GM19397 (cell line): ENCODE measurements at regions not wholly inside any gene's neighbourhood (a gene's known extent, or its start where the extent isn't known, plus 50 kb on each side); places are given as distances from the start of the nearest gene placed in this dataset.
A peak's percentile ranks its signal among the peaks of the same experiment; 100 is the strongest.
"Not testable (repeated sequence)": the region's sequence is repeated elsewhere in the genome, so short reads cannot be mapped to it uniquely, and the experiment has no call there.

Source experiments
- ATAC-seq: cut with Tn5 transposase; IDR thresholded peaks from one replicate; pipeline ENCODE4 v1.9.1; 2021; ENCODE audit warnings: mild to moderate bottlenecking, moderate library complexity; ENCODE audit not compliant: unreplicated experiment

- ATAC-seq, result no peak
Measured at GRCh38 chr6:71681234-71681867, 205.0 kb upstream of the RIMS1 start.

- ATAC-seq, result not testable (repeated sequence)
Measured at GRCh38 chr6:71686021-71686677, 200.2 kb upstream of the RIMS1 start.

- no peak for ATAC-seq
Measured at GRCh38 chr6:71698702-71699101, 187.6 kb upstream of the RIMS1 start.

GRCh38 chr6:71706523-71706922 is 179.8 kb upstream of the RIMS1 start:
- ATAC-seq, result no peak

GRCh38 chr6:71707059-71707458 is 179.3 kb upstream of the RIMS1 start:
- no peak for ATAC-seq

GRCh38 chr6:71720705-71721104 is 165.6 kb upstream of the RIMS1 start:
- no peak for ATAC-seq

- no peak for ATAC-seq
Measured at GRCh38 chr6:71721642-71722041, 164.7 kb upstream of the RIMS1 start.

- ATAC-seq, result no peak
Measured at GRCh38 chr6:71722736-71723135, 163.6 kb upstream of the RIMS1 start.

GRCh38 chr6:71724456-71725125 is 161.8 kb upstream of the RIMS1 start:
- no peak for ATAC-seq

- ATAC-seq, result no peak
Measured at GRCh38 chr6:71725126-71725470, 161.3 kb upstream of the RIMS1 start.

- ATAC-seq, result no peak
Measured at GRCh38 chr6:71726121-71726520, 160.2 kb upstream of the RIMS1 start.

GRCh38 chr6:71727632-71728294 is 158.6 kb upstream of the RIMS1 start:
- peak; percentile 87 for ATAC-seq

GRCh38 chr6:71730284-71730683 is 156.1 kb upstream of the RIMS1 start:
- no peak for ATAC-seq

GRCh38 chr6:71733970-71734899 is 152.1 kb upstream of the RIMS1 start:
- ATAC-seq, result no peak

GRCh38 chr6:71737953-71738352 is 148.4 kb upstream of the RIMS1 start:
- ATAC-seq, result no peak

- no peak for ATAC-seq
Measured at GRCh38 chr6:71745525-71745924, 140.8 kb upstream of the RIMS1 start.

- ATAC-seq, result no peak
Measured at GRCh38 chr6:71766146-71766760, 120.1 kb upstream of the RIMS1 start.

GRCh38 chr6:71766796-71767195 is 119.6 kb upstream of the RIMS1 start:
- ATAC-seq, result no peak

- ATAC-seq, result no peak
Measured at GRCh38 chr6:71768356-71768755, 118.0 kb upstream of the RIMS1 start.

GRCh38 chr6:71808865-71809264 is 77.5 kb upstream of the RIMS1 start:
- ATAC-seq, result no peak
